HEK293 (cell line): ENCODE measurements at regions not wholly inside any gene's neighbourhood (a gene's known extent, or its start where the extent isn't known, plus 50 kb on each side); places are given as distances from the start of the nearest gene placed in this dataset.

Experiments
- ATF2 ChIP-seq: fragments of 450-650 bp; formaldehyde crosslinking; IDR thresholded peaks from 2 replicates; pipeline ENCODE4 v1.5.1; 2016; ENCODE audit warnings: missing biosample characterization, missing genetic modification characterization, low read depth
- CTCF ChIP-seq: fragments of 450-650 bp; formaldehyde crosslinking; IDR thresholded peaks from 2 replicates; pipeline ENCODE4 v1.5.1; 2016; ENCODE audit warnings: missing biosample characterization, missing genetic modification characterization
- KLF8 ChIP-seq: fragments of 450-650 bp; formaldehyde crosslinking; IDR thresholded peaks from 2 replicates; pipeline ENCODE4 v1.5.1; 2016; ENCODE audit warnings: missing biosample characterization, missing genetic modification characterization
- SCRT2 ChIP-seq: fragments of 450-650 bp; formaldehyde crosslinking; IDR thresholded peaks from 2 replicates; pipeline ENCODE4 v1.5.1; 2016; ENCODE audit warnings: missing biosample characterization, missing genetic modification characterization
- ZNF121 ChIP-seq: fragments of 450-650 bp; formaldehyde crosslinking; IDR thresholded peaks from 2 replicates; pipeline ENCODE4 v1.5.1; 2016; ENCODE audit warnings: missing biosample characterization, missing genetic modification characterization
- ZNF133 ChIP-seq: fragments of 450-650 bp; formaldehyde crosslinking; IDR thresholded peaks from 2 replicates; pipeline ENCODE4 v1.5.1; 2016; ENCODE audit warnings: missing biosample characterization, missing genetic modification characterization
- ZNF175 ChIP-seq: fragments of 450-650 bp; formaldehyde crosslinking; IDR thresholded peaks from 2 replicates; pipeline ENCODE4 v1.5.1; 2016; ENCODE audit warnings: missing biosample characterization, missing genetic modification characterization
- ZNF24 ChIP-seq: fragments of 450-650 bp; formaldehyde crosslinking; IDR thresholded peaks from 2 replicates; pipeline ENCODE4 v1.5.1; 2016; ENCODE audit warnings: missing biosample characterization, missing genetic modification characterization
- ZNF274 ChIP-seq, 2 experiments: fragments of 200-500 bp in 1 of 2; fragments of 450-650 bp in 1 of 2; sonication (Bioruptor generic) in 1 of 2; formaldehyde crosslinking in 1 of 2; IDR thresholded peaks; 2 replicates each; pipeline versions ENCODE4 v1.5.1 to v1.6.1; 2014 to 2016; ENCODE audit warnings: borderline replicate concordance in 1 of 2, inconsistent platforms in 1 of 2, low read length in 1 of 2, missing biosample characterization in 1 of 2, missing genetic modification characterization in 1 of 2
- ZNF324 ChIP-seq: fragments of 450-650 bp; formaldehyde crosslinking; IDR thresholded peaks from 2 replicates; pipeline ENCODE4 v1.5.1; 2016; ENCODE audit warnings: missing biosample characterization, missing genetic modification characterization
- ZNF529 ChIP-seq: fragments of 450-650 bp; formaldehyde crosslinking; IDR thresholded peaks from 2 replicates; pipeline ENCODE4 v1.5.1; 2017; ENCODE audit warnings: missing genetic modification characterization, missing biosample characterization; ENCODE audit not compliant: insufficient replicate concordance
- ZNF76 ChIP-seq: fragments of 450-650 bp; formaldehyde crosslinking; IDR thresholded peaks from 2 replicates; pipeline ENCODE4; 2016; ENCODE audit warnings: low read depth, missing biosample characterization, missing genetic modification characterization, borderline replicate concordance
- ZSCAN30 ChIP-seq: fragments of 450-650 bp; IDR thresholded peaks from 2 replicates; pipeline ENCODE4 v1.5.1; 2018; ENCODE audit warnings: missing biosample characterization, mild to moderate bottlenecking, missing genetic modification characterization, moderate library complexity
- ZSCAN5A ChIP-seq: fragments of 450-650 bp; formaldehyde crosslinking; IDR thresholded peaks from 2 replicates; pipeline ENCODE4 v1.5.1; 2016; ENCODE audit warnings: missing biosample characterization, missing genetic modification characterization

- TF ChIP-seq ZSCAN5A (tag by site-specific recombination) (no peak), ZSCAN30 (tag by site-specific recombination) (no peak), SCRT2 (tag by site-specific recombination) (no peak), CTCF (tag by site-specific recombination) (no peak), ATF2 (tag by site-specific recombination) (no peak), ZNF76 (no peak), ZNF529 (tag by site-specific recombination) (no peak), ZNF24 (tag by site-specific recombination) (no peak), ZNF121 (tag by site-specific recombination) (no peak), KLF8 (tag by site-specific recombination) (no peak), ZNF133 (no peak), ZNF274 (IDR thresholded peaks at IDR 0.05; ENCODE audit: low read length) (no peak), ZNF274 (tag by site-specific recombination; IDR thresholded peaks at IDR 0.05; ENCODE audit: borderline replicate concordance) (no peak), ZNF175 (tag by site-specific recombination) (no peak), ZNF324 (no peak)
These were observed 55.4 kb upstream of the TULP4 start for GRCh38 chr6:158256746-158257424.
